Upper lobe of right lung (tissue), 1 donor: ENCODE measurements at regions not wholly inside any gene's neighbourhood (a gene's known extent, or its start where the extent isn't known, plus 50 kb on each side); places are given as distances from the start of the nearest gene placed in this dataset.

ENCODE experiments used
- ATAC-seq: fragments of 200-7000 bp; cut with Tn5 transposase; one replicate; pipeline ENCODE4 v1.9.1; 2020; ENCODE audit warnings: mild to moderate bottlenecking, moderate library complexity
- DNase-seq: peaks from one replicate; pipeline ENCODE4 v3.0.0-alpha.2; 2020
- H3K27ac ChIP-seq: fragments of 200-600 bp; one replicate; pipeline ENCODE4 v1.8.0; 2022
- H3K27me3 ChIP-seq: fragments of 200-600 bp; one replicate; pipeline ENCODE4 v1.8.0; 2022; ENCODE audit warnings: mild to moderate bottlenecking
- H3K36me3 ChIP-seq: fragments of 200-600 bp; one replicate; pipeline ENCODE4 v1.8.0; 2022
- H3K4me1 ChIP-seq: fragments of 200-600 bp; one replicate; pipeline ENCODE4 v1.8.0; 2022
- H3K4me3 ChIP-seq: fragments of 200-600 bp; one replicate; pipeline ENCODE4 v1.8.0; 2022; ENCODE audit warnings: mild to moderate bottlenecking
- H3K9me3 ChIP-seq: fragments of 200-600 bp; one replicate; pipeline ENCODE4 v1.8.0; 2022
- intact Hi-C: fragments of 100-400 bp; cut with DNase I; formaldehyde crosslinking; loops from one replicate; pipeline ENCODE4 v1.11.0; 2022
- TF ChIP-seq, protein P1 (sequence below): fragments of 200-600 bp; IDR thresholded peaks from one replicate; pipeline ENCODE4 v1.8.0; 2022; ENCODE audit warnings: antibody characterized with exemption
- donor health status: DM: no; HTN: yes; CAD: no; lungs with severe emphysema.

DNA sequence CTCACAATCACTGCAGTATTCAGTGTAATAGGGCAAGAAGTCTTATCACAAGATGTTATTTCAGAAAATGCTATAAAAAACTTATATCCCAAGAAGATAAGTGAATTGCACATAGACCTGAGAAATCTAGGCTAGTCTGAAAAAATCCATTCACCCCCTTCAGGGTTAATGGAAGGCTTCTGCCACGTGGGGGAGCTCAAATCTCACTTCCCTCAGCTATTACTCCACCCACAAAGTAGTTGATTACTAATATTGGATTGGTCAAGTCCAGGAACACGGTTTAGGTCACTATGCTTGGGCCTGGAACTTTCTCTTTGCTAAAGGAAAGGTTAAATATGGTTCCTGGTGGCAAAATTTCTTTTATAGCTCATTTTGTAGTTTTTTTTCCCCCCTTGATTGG, 51.2 kb upstream of the ADAM23 start:
- Histone ChIP-seq H3K4me3 (no peak overlapping the region), H3K36me3 (no peaks in the 10 kb centered on the region), H3K27me3 (no peaks in the 10 kb centered on the region), H3K27ac (no peak overlapping the region), H3K9me3 (no peaks in the 10 kb centered on the region), H3K4me1 (no peaks in the 10 kb centered on the region)
- TF ChIP-seq, protein P1, sequence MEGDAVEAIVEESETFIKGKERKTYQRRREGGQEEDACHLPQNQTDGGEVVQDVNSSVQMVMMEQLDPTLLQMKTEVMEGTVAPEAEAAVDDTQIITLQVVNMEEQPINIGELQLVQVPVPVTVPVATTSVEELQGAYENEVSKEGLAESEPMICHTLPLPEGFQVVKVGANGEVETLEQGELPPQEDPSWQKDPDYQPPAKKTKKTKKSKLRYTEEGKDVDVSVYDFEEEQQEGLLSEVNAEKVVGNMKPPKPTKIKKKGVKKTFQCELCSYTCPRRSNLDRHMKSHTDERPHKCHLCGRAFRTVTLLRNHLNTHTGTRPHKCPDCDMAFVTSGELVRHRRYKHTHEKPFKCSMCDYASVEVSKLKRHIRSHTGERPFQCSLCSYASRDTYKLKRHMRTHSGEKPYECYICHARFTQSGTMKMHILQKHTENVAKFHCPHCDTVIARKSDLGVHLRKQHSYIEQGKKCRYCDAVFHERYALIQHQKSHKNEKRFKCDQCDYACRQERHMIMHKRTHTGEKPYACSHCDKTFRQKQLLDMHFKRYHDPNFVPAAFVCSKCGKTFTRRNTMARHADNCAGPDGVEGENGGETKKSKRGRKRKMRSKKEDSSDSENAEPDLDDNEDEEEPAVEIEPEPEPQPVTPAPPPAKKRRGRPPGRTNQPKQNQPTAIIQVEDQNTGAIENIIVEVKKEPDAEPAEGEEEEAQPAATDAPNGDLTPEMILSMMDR, result peak; percentile 29
- intact Hi-C loops, result no loop called here
- peak; percentile 57 for ATAC-seq
- no peak for DNase-seq
